ENCODE measurements at regions not wholly inside any gene's neighbourhood (a gene's known extent, or its start where the extent isn't known, plus 50 kb on each side); places are given as distances from the start of the nearest gene placed in this dataset.
A peak's percentile ranks its signal among the peaks of the same experiment; 100 is the strongest.

DNA sequence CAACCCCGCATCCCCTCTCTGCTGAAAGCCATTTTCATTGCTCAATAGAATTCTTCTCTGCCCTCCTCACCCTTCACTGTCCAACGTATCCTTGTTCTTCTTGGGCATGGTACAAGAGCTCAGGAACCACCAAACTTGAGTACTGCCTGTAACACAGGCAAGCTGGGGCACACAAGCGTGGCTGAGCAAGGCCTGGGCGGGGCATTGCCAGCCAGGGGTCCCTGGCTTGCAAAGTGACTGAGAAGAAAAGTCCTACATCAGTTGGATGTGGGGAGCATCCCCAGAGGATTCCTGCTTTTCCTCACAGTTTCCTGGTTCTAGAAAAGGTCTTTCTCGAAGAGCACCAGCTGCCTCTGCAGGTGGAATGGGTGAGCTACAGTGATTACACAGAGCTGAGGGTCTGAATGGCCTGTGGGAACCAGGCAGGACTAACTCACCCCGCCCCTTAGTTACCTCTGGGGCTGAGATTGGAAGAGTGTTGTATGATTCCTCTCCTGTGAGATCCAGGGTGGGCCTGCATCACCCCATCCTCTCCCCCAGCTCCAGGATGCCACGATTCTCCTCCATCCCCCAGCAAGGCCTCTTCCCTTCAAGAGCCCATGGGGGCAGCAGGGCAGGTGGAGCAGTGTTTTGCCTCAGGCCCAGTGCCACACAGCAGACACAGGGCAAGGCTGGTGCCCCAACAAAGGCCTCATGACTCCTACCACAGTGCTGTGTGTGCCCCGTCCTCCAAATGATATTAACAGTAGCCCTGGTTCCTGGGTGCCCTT, 121.9 kb downstream of the MATN1 start:
- TF ChIP-seq, protein P1, sequence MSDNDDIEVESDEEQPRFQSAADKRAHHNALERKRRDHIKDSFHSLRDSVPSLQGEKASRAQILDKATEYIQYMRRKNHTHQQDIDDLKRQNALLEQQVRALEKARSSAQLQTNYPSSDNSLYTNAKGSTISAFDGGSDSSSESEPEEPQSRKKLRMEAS (IDR thresholded peaks at IDR 0.05) = no peak
- TF ChIP-seq FOSL1 (CRISPR knock-in tag; IDR thresholded peaks at IDR 0.05; ENCODE audit: borderline replicate concordance) (no peak), ZFP1 (CRISPR knock-in tag; IDR thresholded peaks at IDR 0.05) (no peak)
- TF ChIP-seq, protein P2, sequence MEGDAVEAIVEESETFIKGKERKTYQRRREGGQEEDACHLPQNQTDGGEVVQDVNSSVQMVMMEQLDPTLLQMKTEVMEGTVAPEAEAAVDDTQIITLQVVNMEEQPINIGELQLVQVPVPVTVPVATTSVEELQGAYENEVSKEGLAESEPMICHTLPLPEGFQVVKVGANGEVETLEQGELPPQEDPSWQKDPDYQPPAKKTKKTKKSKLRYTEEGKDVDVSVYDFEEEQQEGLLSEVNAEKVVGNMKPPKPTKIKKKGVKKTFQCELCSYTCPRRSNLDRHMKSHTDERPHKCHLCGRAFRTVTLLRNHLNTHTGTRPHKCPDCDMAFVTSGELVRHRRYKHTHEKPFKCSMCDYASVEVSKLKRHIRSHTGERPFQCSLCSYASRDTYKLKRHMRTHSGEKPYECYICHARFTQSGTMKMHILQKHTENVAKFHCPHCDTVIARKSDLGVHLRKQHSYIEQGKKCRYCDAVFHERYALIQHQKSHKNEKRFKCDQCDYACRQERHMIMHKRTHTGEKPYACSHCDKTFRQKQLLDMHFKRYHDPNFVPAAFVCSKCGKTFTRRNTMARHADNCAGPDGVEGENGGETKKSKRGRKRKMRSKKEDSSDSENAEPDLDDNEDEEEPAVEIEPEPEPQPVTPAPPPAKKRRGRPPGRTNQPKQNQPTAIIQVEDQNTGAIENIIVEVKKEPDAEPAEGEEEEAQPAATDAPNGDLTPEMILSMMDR (CRISPR knock-in tag; IDR thresholded peaks at IDR 0.05) = 0 out of 2 replicates have a peak, but pooled peaks have one; percentile 7
